ENCODE measurements at regions not wholly inside any gene's neighbourhood (a gene's known extent, or its start where the extent isn't known, plus 50 kb on each side); places are given as distances from the start of the nearest gene placed in this dataset.

GRCh38 chr2:16244153-16244965 lies 304.0 kb downstream of the MYCN start:
- H3K4me3 ChIP-seq (ENCODE audit: low read depth, low read length), result no peak overlapping the region
- no peaks in the 10 kb centered on the region for H3K36me3 ChIP-seq
- H3K9me3 ChIP-seq, result peaks cover 4% of the 10 kb centered on the region; the same call in 1 of the 2 replicates
- peaks cover 4% of the 10 kb centered on the region for H3K4me1 ChIP-seq
- no peaks in the 10 kb centered on the region for H3K27me3 ChIP-seq
- no peak for TF ChIP-seq CTCF (IDR thresholded peaks at IDR 0.05; ENCODE audit: low read depth, low read length)
- peak; percentile 100 for DNase-seq

- peak; percentile 99 for DNase-seq
- Histone ChIP-seq H3K4me3 (ENCODE audit: low read depth, low read length) (no peak overlapping the region), H3K27me3 (no peaks in the 10 kb centered on the region), H3K36me3 (no peaks in the 10 kb centered on the region), H3K4me1 (peaks cover 4% of the 10 kb centered on the region), H3K9me3 (peaks cover 4% of the 10 kb centered on the region; the same call in 1 of the 2 replicates)
- TF ChIP-seq CTCF (IDR thresholded peaks at IDR 0.05; ENCODE audit: low read depth, low read length), result no peak
Measured at GRCh38 chr2:16243411-16243996, 303.2 kb downstream of the MYCN start.

GRCh38 chr2:16242906-16243305 lies 302.6 kb downstream of the MYCN start:
- Histone ChIP-seq H3K36me3 (no peaks in the 10 kb centered on the region), H3K9me3 (peaks cover 4% of the 10 kb centered on the region; the same call in 1 of the 2 replicates), H3K27me3 (no peaks in the 10 kb centered on the region), H3K4me3 (ENCODE audit: low read depth, low read length) (no peak overlapping the region), H3K4me1 (peaks cover 4% of the 10 kb centered on the region)
- DNase-seq, result peak; percentile 91
- TF ChIP-seq CTCF (IDR thresholded peaks at IDR 0.05; ENCODE audit: low read depth, low read length), result no peak

GRCh38 chr2:16241166-16242160 lies 301.1 kb downstream of the MYCN start:
- no peak overlapping the region for H3K4me3 ChIP-seq (ENCODE audit: low read depth, low read length)
- peaks cover 4% of the 10 kb centered on the region; the same call in 1 of the 2 replicates for H3K9me3 ChIP-seq
- H3K4me1 ChIP-seq, result peaks cover 11% of the 10 kb centered on the region
- H3K36me3 ChIP-seq, result no peaks in the 10 kb centered on the region
- peak; percentile 97 for DNase-seq
- H3K27me3 ChIP-seq, result no peaks in the 10 kb centered on the region
- no peak for TF ChIP-seq CTCF (IDR thresholded peaks at IDR 0.05; ENCODE audit: low read depth, low read length)

GRCh38 chr2:16240402-16240801 lies 300.1 kb downstream of the MYCN start:
- Histone ChIP-seq H3K9me3 (peaks cover 7% of the 10 kb centered on the region; the same call in 1 of the 2 replicates), H3K27me3 (no peaks in the 10 kb centered on the region), H3K4me3 (ENCODE audit: low read depth, low read length) (no peak overlapping the region), H3K36me3 (no peaks in the 10 kb centered on the region), H3K4me1 (peaks cover 11% of the 10 kb centered on the region)
- peak; percentile 97 for DNase-seq
- TF ChIP-seq CTCF (IDR thresholded peaks at IDR 0.05; ENCODE audit: low read depth, low read length), result no peak
